ENCODE measurements at regions not wholly inside any gene's neighbourhood (a gene's known extent, or its start where the extent isn't known, plus 50 kb on each side); places are given as distances from the start of the nearest gene placed in this dataset.
"Not testable (repeated sequence)": the region's sequence is repeated elsewhere in the genome, so short reads cannot be mapped to it uniquely, and the experiment has no call there.

DNA sequence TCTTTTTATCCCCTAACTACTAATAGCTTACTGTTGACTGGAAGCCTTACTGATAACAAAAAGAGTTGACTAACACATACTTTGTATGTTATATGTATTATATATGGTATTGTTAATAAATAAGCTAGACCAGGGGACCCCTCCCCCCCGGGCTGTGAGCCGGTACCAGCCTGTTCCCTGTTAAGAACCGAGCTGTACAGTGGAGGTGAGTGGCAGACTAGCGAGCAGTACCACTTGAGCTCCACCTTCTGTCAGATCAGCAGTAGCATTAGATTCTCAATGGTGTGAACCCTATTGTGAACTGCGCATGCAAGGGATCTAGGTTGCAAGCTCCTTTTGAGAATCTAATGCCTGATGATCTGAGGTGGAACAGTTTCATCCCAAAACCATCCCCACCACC is 377.0 kb downstream of the IPMK start:
- Histone ChIP-seq H3K4me3 (ENCODE audit: low read depth, low read length) (no peak overlapping the region), H3K9me3 (ENCODE audit: control insufficient read depth, insufficient read depth, low read length) (no peaks in the 10 kb centered on the region), H3K27ac (ENCODE audit: low read depth, low read length) (no peak overlapping the region), H3K27me3 (ENCODE audit: control insufficient read depth, insufficient read depth, low read length) (peaks cover 3% of the 10 kb centered on the region)
- TF ChIP-seq, protein P1, sequence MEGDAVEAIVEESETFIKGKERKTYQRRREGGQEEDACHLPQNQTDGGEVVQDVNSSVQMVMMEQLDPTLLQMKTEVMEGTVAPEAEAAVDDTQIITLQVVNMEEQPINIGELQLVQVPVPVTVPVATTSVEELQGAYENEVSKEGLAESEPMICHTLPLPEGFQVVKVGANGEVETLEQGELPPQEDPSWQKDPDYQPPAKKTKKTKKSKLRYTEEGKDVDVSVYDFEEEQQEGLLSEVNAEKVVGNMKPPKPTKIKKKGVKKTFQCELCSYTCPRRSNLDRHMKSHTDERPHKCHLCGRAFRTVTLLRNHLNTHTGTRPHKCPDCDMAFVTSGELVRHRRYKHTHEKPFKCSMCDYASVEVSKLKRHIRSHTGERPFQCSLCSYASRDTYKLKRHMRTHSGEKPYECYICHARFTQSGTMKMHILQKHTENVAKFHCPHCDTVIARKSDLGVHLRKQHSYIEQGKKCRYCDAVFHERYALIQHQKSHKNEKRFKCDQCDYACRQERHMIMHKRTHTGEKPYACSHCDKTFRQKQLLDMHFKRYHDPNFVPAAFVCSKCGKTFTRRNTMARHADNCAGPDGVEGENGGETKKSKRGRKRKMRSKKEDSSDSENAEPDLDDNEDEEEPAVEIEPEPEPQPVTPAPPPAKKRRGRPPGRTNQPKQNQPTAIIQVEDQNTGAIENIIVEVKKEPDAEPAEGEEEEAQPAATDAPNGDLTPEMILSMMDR (IDR thresholded peaks at IDR 0.05; ENCODE audit: low read depth, low read length): no peak
- ChIA-PET CTCF (no interaction called here), POLR2A (no interaction called here)
- no peak for DNase-seq (ENCODE audit: low read depth, low spot score)

- H3K4me3 ChIP-seq (ENCODE audit: low read depth, low read length); H3K27ac ChIP-seq (ENCODE audit: low read depth, low read length); H3K27me3 ChIP-seq (ENCODE audit: control insufficient read depth, insufficient read depth, low read length); POLR2A ChIA-PET; H3K9me3 ChIP-seq (ENCODE audit: control insufficient read depth, insufficient read depth, low read length); CTCF ChIA-PET; DNase-seq (ENCODE audit: low read depth, low spot score): not testable (repeated sequence)
Measured at GRCh38 chr10:57885618-57885968, 382.1 kb downstream of the IPMK start.

DNA sequence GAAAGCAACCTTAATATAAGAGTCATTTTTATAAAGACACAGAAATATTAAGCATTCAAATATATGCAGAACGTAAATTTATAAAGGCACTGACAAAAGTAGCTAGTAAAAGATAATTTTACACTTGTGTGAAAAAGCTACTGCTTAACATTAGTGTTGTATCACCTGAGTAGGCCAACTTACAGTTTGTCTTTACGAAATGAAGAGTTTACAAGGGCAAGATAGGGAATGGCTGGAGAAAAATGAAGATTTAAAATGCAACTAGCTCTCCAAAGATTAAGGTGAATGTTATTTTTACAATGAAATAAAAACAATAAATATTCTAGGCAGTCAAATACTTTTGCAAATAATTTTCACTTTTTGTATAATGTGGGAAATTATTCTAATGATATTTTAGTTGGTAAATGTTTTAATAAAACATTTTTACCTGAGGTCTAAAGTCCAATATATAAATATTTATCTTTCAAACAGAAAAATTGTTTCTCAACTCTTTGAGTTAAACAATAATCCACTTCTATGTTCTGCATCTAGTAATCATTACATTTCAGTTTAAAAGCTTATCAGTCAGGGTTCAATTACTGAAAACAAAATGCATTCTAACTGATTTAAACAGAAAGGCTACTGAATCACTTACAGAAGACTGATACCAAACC is 382.6 kb downstream of the IPMK start:
- no peak for DNase-seq (ENCODE audit: low read depth, low spot score)
- Histone ChIP-seq H3K9me3 (ENCODE audit: control insufficient read depth, insufficient read depth, low read length) (no peaks in the 10 kb centered on the region), H3K27me3 (ENCODE audit: control insufficient read depth, insufficient read depth, low read length) (no peaks in the 10 kb centered on the region), H3K4me3 (ENCODE audit: low read depth, low read length) (no peak overlapping the region), H3K27ac (ENCODE audit: low read depth, low read length) (no peak overlapping the region)
- POLR2A ChIA-PET: no interaction called here
- CTCF ChIA-PET: no interaction called here
- TF ChIP-seq, protein P1 (IDR thresholded peaks at IDR 0.05; ENCODE audit: low read depth, low read length): no peak

DNA sequence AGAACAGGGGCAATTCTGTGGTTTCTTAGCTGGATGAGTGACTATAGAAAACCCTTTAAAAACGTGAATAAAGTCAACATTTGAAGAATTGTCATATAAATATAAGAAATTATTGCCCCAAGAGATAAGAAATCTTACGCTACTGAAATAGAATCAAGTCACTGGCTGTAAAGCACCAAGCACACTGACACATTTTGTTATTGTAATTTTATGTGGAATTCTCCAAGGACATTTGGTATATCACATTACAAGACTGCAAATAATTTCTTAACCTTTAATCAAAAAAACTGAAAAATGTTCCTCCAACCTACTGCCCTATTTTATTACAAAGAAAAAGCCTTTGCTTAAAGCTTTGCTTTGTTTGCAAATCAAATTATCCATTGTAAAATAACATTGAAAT is 383.3 kb downstream of the IPMK start:
- CTCF ChIA-PET: no interaction called here
- TF ChIP-seq, protein P1 (IDR thresholded peaks at IDR 0.05; ENCODE audit: low read depth, low read length): no peak
- Histone ChIP-seq H3K4me3 (ENCODE audit: low read depth, low read length) (no peak overlapping the region), H3K27me3 (ENCODE audit: control insufficient read depth, insufficient read depth, low read length) (no peaks in the 10 kb centered on the region), H3K27ac (ENCODE audit: low read depth, low read length) (no peak overlapping the region), H3K9me3 (ENCODE audit: control insufficient read depth, insufficient read depth, low read length) (no peaks in the 10 kb centered on the region)
- DNase-seq (ENCODE audit: low read depth, low spot score): no peak
- POLR2A ChIA-PET: no interaction called here

DNA sequence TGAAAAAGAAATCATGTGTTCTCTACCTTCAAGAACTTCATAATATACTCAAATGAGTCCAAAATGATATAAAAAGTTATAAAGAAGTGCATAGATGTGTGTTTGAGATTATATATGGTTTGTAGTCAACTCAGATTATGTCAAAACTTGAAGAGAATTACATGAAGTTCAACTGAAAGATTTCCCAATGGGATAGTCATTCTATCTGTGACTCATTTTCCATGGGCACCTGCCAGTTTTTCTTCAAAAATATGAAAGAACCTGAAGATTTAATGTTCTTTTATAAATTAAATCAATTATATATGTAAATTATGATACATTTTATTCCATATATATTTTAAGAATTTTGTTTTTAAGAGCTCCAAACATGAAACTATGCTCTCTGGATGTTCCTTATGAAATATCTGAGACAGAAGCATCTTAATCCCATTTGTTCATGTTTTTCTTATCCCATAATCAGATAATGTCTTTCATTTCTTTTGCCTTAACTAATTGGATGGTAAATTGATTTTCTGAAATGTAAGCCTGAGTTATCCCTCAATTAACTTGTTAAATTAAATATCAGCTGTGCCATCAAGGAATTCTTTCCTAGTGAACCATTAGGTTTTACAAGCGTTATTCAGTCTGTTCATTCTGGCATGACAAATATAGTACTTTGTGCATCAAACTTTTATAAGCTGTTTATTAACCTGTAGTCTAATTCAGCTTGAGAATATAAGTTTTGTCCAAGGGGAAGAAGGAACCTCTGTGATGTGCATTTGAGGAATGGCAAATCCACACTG is 387.1 kb downstream of the IPMK start:
- POLR2A ChIA-PET: no interaction called here
- no peak for DNase-seq (ENCODE audit: low read depth, low spot score)
- CTCF ChIA-PET: no interaction called here
- no peak overlapping the region for H3K27ac ChIP-seq (ENCODE audit: low read depth, low read length)
- no peaks in the 10 kb centered on the region for H3K9me3 ChIP-seq (ENCODE audit: control insufficient read depth, insufficient read depth, low read length)
- H3K4me3 ChIP-seq (ENCODE audit: low read depth, low read length): no peak overlapping the region
- TF ChIP-seq, protein P1 (IDR thresholded peaks at IDR 0.05; ENCODE audit: low read depth, low read length): no peak
- no peaks in the 10 kb centered on the region for H3K27me3 ChIP-seq (ENCODE audit: control insufficient read depth, insufficient read depth, low read length)

Data from AG04450 (cell line).